ENCODE measurements at regions not wholly inside any gene's neighbourhood (a gene's known extent, or its start where the extent isn't known, plus 50 kb on each side); places are given as distances from the start of the nearest gene placed in this dataset.

DNA sequence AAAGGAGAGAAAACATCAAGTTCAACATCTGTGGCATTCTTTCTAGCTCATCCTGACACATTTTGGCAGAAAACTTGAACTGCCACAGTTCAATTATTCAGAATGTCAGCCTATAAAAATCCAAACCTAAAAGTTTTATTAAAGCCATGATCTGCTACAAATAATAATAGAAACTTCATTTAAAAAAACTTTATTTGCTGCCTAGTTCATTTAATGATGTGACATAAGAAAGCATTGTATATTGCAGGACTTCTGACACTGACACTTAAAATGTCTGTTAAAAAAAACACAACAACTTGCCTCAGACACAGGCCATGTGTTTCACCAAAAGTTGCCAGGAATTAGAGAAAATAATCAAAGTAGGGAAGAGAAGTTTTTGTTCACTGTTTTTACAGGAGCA, 88.3 kb upstream of the HTR1E start:
- TF ChIP-seq POLR2AphosphoS5 (IDR thresholded peaks at IDR 0.05; ENCODE audit: low read depth) (no peak), GABPA (IDR thresholded peaks at IDR 0.05; ENCODE audit: low read depth) (no peak), SPI1 (IDR thresholded peaks at IDR 0.05; ENCODE audit: borderline replicate concordance, low read depth) (no peak)
- TF ChIP-seq, protein P1, sequence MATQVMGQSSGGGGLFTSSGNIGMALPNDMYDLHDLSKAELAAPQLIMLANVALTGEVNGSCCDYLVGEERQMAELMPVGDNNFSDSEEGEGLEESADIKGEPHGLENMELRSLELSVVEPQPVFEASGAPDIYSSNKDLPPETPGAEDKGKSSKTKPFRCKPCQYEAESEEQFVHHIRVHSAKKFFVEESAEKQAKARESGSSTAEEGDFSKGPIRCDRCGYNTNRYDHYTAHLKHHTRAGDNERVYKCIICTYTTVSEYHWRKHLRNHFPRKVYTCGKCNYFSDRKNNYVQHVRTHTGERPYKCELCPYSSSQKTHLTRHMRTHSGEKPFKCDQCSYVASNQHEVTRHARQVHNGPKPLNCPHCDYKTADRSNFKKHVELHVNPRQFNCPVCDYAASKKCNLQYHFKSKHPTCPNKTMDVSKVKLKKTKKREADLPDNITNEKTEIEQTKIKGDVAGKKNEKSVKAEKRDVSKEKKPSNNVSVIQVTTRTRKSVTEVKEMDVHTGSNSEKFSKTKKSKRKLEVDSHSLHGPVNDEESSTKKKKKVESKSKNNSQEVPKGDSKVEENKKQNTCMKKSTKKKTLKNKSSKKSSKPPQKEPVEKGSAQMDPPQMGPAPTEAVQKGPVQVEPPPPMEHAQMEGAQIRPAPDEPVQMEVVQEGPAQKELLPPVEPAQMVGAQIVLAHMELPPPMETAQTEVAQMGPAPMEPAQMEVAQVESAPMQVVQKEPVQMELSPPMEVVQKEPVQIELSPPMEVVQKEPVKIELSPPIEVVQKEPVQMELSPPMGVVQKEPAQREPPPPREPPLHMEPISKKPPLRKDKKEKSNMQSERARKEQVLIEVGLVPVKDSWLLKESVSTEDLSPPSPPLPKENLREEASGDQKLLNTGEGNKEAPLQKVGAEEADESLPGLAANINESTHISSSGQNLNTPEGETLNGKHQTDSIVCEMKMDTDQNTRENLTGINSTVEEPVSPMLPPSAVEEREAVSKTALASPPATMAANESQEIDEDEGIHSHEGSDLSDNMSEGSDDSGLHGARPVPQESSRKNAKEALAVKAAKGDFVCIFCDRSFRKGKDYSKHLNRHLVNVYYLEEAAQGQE (IDR thresholded peaks at IDR 0.05; ENCODE audit: insufficient replicate concordance, low read depth), result no peak
- TF ChIP-seq, protein P2, sequence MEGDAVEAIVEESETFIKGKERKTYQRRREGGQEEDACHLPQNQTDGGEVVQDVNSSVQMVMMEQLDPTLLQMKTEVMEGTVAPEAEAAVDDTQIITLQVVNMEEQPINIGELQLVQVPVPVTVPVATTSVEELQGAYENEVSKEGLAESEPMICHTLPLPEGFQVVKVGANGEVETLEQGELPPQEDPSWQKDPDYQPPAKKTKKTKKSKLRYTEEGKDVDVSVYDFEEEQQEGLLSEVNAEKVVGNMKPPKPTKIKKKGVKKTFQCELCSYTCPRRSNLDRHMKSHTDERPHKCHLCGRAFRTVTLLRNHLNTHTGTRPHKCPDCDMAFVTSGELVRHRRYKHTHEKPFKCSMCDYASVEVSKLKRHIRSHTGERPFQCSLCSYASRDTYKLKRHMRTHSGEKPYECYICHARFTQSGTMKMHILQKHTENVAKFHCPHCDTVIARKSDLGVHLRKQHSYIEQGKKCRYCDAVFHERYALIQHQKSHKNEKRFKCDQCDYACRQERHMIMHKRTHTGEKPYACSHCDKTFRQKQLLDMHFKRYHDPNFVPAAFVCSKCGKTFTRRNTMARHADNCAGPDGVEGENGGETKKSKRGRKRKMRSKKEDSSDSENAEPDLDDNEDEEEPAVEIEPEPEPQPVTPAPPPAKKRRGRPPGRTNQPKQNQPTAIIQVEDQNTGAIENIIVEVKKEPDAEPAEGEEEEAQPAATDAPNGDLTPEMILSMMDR (IDR thresholded peaks at IDR 0.05; ENCODE audit: insufficient read depth, low read length), result no peak

DNA sequence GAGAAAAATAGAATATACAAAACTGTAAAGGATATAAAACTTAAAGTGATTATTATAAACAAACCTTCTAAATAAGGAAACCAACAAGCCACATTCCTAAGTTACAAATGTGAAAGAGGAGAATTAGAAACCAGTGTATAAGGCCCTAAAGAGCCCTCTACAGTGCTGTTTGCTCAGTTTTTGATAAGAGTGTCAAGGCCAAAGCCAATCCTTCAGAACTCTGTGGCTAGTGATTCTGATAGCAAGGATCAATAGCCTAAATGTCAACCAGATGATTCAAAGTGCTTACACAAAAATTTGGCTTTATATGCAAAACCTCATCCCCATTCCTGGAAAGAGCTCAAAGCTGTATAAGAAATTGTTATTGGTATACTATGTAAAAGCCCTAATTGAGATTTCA, 104.6 kb upstream of the HTR1E start:
- TF ChIP-seq SPI1 (IDR thresholded peaks at IDR 0.05; ENCODE audit: borderline replicate concordance, low read depth), result no peak
- TF ChIP-seq, protein P2 (IDR thresholded peaks at IDR 0.05; ENCODE audit: insufficient read depth, low read length), result no peak
- TF ChIP-seq, protein P1 (IDR thresholded peaks at IDR 0.05; ENCODE audit: insufficient replicate concordance, low read depth), result no peak
- no peak for TF ChIP-seq POLR2AphosphoS5 (IDR thresholded peaks at IDR 0.05; ENCODE audit: low read depth)
- Histone ChIP-seq H3K27ac (replicated peaks) (no peak overlapping the region), H3K27me3 (ENCODE audit: insufficient read depth, poor library complexity, severe bottlenecking) (no peaks in the 10 kb centered on the region), H3K4me3 (replicated peaks; ENCODE audit: insufficient read depth, low read length) (no peak overlapping the region)
- no peak for DNase-seq (ENCODE audit: low read depth in 1 of 2, low spot score in 1 of 2)

More for the DNA sequence above, 88.3 kb upstream of the HTR1E start:
- H3K27me3 ChIP-seq (ENCODE audit: insufficient read depth, poor library complexity, severe bottlenecking), result no peaks in the 10 kb centered on the region
- no peak for DNase-seq (ENCODE audit: low read depth in 1 of 2, low spot score in 1 of 2)
- H3K4me3 ChIP-seq (replicated peaks; ENCODE audit: insufficient read depth, low read length), result no peak overlapping the region
- no peak overlapping the region for H3K27ac ChIP-seq (replicated peaks)

DNA sequence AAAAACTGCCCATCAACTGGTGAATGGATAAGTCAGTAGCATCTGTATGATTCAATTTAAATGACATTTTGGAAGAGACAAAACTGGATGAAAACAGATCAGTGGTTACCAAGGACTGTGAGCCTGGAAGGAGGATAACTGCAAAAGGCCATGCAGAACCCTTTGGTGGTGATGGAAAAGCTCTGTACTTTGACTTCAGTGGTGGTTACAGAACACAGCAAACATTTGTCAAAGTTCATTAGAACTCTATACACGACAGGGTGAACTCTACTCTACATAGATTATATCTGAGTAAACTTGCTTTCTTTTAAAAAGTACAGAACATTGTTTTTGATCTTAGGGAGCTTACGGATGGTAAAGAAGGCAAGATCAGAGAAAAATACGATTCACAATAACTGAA, 111.9 kb upstream of the HTR1E start:
- Histone ChIP-seq H3K27me3 (ENCODE audit: insufficient read depth, poor library complexity, severe bottlenecking) (no peaks in the 10 kb centered on the region), H3K27ac (replicated peaks) (no peak overlapping the region), H3K4me3 (replicated peaks; ENCODE audit: insufficient read depth, low read length) (no peak overlapping the region)
- TF ChIP-seq, protein P2 (IDR thresholded peaks at IDR 0.05; ENCODE audit: insufficient read depth, low read length), result no peak
- TF ChIP-seq POLR2AphosphoS5 (IDR thresholded peaks at IDR 0.05; ENCODE audit: low read depth) (no peak), SPI1 (IDR thresholded peaks at IDR 0.05; ENCODE audit: borderline replicate concordance, low read depth) (no peak), GABPA (IDR thresholded peaks at IDR 0.05; ENCODE audit: low read depth) (no peak)
- TF ChIP-seq, protein P1 (IDR thresholded peaks at IDR 0.05; ENCODE audit: insufficient replicate concordance, low read depth), result no peak
- no peak for DNase-seq (ENCODE audit: low read depth in 1 of 2, low spot score in 1 of 2)
